ENCODE measurements at regions not wholly inside any gene's neighbourhood (a gene's known extent, or its start where the extent isn't known, plus 50 kb on each side); places are given as distances from the start of the nearest gene placed in this dataset.

- TF ChIP-seq CTCF (IDR thresholded peaks at IDR 0.05), result no peak
- no peak for TF ChIP-seq EZH2phosphoT487 (IDR thresholded peaks at IDR 0.05)
- TF ChIP-seq EZH2 (IDR thresholded peaks at IDR 0.05), result no peak
These were observed 422.0 kb upstream of the ID2 start for GRCh38 chr2:8259841-8260178.
